ENCODE measurements at regions not wholly inside any gene's neighbourhood (a gene's known extent, or its start where the extent isn't known, plus 50 kb on each side); places are given as distances from the start of the nearest gene placed in this dataset.

GRCh38 chr3:72114773-72115172 is 329.8 kb upstream of the PROK2 start:
- Mint-ChIP-seq H3K36me3 (no peaks in the 10 kb centered on the region), H3K4me1 (no peaks in the 10 kb centered on the region), H3K9me3 (no peaks in the 10 kb centered on the region), H3K4me3 (no peak overlapping the region), H3K27ac (no peak overlapping the region), H3K27me3 (peaks cover 8% of the 10 kb centered on the region)
- H3K9me3 ChIP-seq (ENCODE audit: control insufficient read depth in 2 of 2, low read length in 2 of 2), result no peaks in the 10 kb centered on the region
- no peak overlapping the region for H3K4me3 ChIP-seq (ENCODE audit: low read depth, low read length)
- DNase-seq (no peak), ATAC-seq (ENCODE audit: low read depth in 2 of 2) (no peak)
- H3K4me1 ChIP-seq (ENCODE audit: control insufficient read depth, insufficient read depth, low read length, poor library complexity, severe bottlenecking), result no peaks in the 10 kb centered on the region
- H3K27ac ChIP-seq (ENCODE audit: insufficient read depth, low read length, poor library complexity, severe bottlenecking), result no peak overlapping the region
- no peaks in the 10 kb centered on the region for H3K27me3 ChIP-seq (ENCODE audit: control insufficient read depth, insufficient read depth, low read length)
- no peaks in the 10 kb centered on the region for H3K36me3 ChIP-seq (ENCODE audit: control insufficient read depth, insufficient read depth, low read length)

GRCh38 chr3:72113964-72114363 is 329.0 kb upstream of the PROK2 start:
- no peaks in the 10 kb centered on the region for H3K4me1 Mint-ChIP-seq
- H3K4me3 ChIP-seq (ENCODE audit: low read depth, low read length), result no peak overlapping the region
- no peaks in the 10 kb centered on the region for H3K27me3 ChIP-seq (ENCODE audit: control insufficient read depth, insufficient read depth, low read length)
- ATAC-seq (ENCODE audit: low read depth in 2 of 2) (no peak), DNase-seq (no peak)
- H3K27ac ChIP-seq (ENCODE audit: insufficient read depth, low read length, poor library complexity, severe bottlenecking), result no peak overlapping the region
- H3K9me3 Mint-ChIP-seq, result no peaks in the 10 kb centered on the region
- H3K36me3 Mint-ChIP-seq, result no peaks in the 10 kb centered on the region
- H3K27ac Mint-ChIP-seq, result no peak overlapping the region
- peaks cover 8% of the 10 kb centered on the region for H3K27me3 Mint-ChIP-seq
- H3K9me3 ChIP-seq (ENCODE audit: control insufficient read depth in 2 of 2, low read length in 2 of 2), result no peaks in the 10 kb centered on the region
- no peaks in the 10 kb centered on the region for H3K36me3 ChIP-seq (ENCODE audit: control insufficient read depth, insufficient read depth, low read length)
- peak overlapping the region in 1 of 4 donors; percentile 21 for H3K4me3 Mint-ChIP-seq
- H3K4me1 ChIP-seq (ENCODE audit: control insufficient read depth, insufficient read depth, low read length, poor library complexity, severe bottlenecking), result no peaks in the 10 kb centered on the region

GRCh38 chr3:72113564-72113963 is 328.6 kb upstream of the PROK2 start:
- ATAC-seq (ENCODE audit: low read depth in 2 of 2), result no peak
- H3K9me3 ChIP-seq (ENCODE audit: control insufficient read depth in 2 of 2, low read length in 2 of 2), result no peaks in the 10 kb centered on the region
- no peaks in the 10 kb centered on the region for H3K27me3 ChIP-seq (ENCODE audit: control insufficient read depth, insufficient read depth, low read length)
- no peak for DNase-seq
- H3K27me3 Mint-ChIP-seq, result peaks cover 8% of the 10 kb centered on the region
- no peaks in the 10 kb centered on the region for H3K9me3 Mint-ChIP-seq
- no peak overlapping the region for H3K4me3 ChIP-seq (ENCODE audit: low read depth, low read length)
- H3K4me1 Mint-ChIP-seq, result no peaks in the 10 kb centered on the region
- H3K4me3 Mint-ChIP-seq, result no peak overlapping the region
- H3K36me3 ChIP-seq (ENCODE audit: control insufficient read depth, insufficient read depth, low read length), result no peaks in the 10 kb centered on the region
- no peaks in the 10 kb centered on the region for H3K36me3 Mint-ChIP-seq
- H3K27ac ChIP-seq (ENCODE audit: insufficient read depth, low read length, poor library complexity, severe bottlenecking), result no peak overlapping the region
- H3K27ac Mint-ChIP-seq, result no peak overlapping the region
- H3K4me1 ChIP-seq (ENCODE audit: control insufficient read depth, insufficient read depth, low read length, poor library complexity, severe bottlenecking), result no peaks in the 10 kb centered on the region

- no peaks in the 10 kb centered on the region for H3K27me3 ChIP-seq (ENCODE audit: control insufficient read depth, insufficient read depth, low read length)
- ATAC-seq (ENCODE audit: low read depth in 2 of 2) (no peak), DNase-seq (no peak)
- no peak overlapping the region for H3K4me3 Mint-ChIP-seq
- H3K4me3 ChIP-seq (ENCODE audit: low read depth, low read length), result no peak overlapping the region
- peaks cover 8% of the 10 kb centered on the region for H3K27me3 Mint-ChIP-seq
- H3K27ac ChIP-seq (ENCODE audit: insufficient read depth, low read length, poor library complexity, severe bottlenecking), result no peak overlapping the region
- H3K27ac Mint-ChIP-seq, result no peak overlapping the region
- no peaks in the 10 kb centered on the region for H3K9me3 ChIP-seq (ENCODE audit: control insufficient read depth in 2 of 2, low read length in 2 of 2)
- no peaks in the 10 kb centered on the region for H3K4me1 Mint-ChIP-seq
- no peaks in the 10 kb centered on the region for H3K36me3 Mint-ChIP-seq
- no peaks in the 10 kb centered on the region for H3K4me1 ChIP-seq (ENCODE audit: control insufficient read depth, insufficient read depth, low read length, poor library complexity, severe bottlenecking)
- H3K36me3 ChIP-seq (ENCODE audit: control insufficient read depth, insufficient read depth, low read length), result no peaks in the 10 kb centered on the region
- H3K9me3 Mint-ChIP-seq, result no peaks in the 10 kb centered on the region
These were observed 327.5 kb upstream of the PROK2 start for GRCh38 chr3:72112435-72112834.

GRCh38 chr3:72111265-72112205 is 326.6 kb upstream of the PROK2 start:
- Mint-ChIP-seq H3K27ac (no peak overlapping the region), H3K36me3 (no peaks in the 10 kb centered on the region), H3K27me3 (peaks cover 8% of the 10 kb centered on the region), H3K9me3 (no peaks in the 10 kb centered on the region), H3K4me3 (no peak overlapping the region), H3K4me1 (no peaks in the 10 kb centered on the region)
- DNase-seq, result no peak
- Histone ChIP-seq H3K27me3 (ENCODE audit: control insufficient read depth, insufficient read depth, low read length) (no peaks in the 10 kb centered on the region), H3K27ac (ENCODE audit: insufficient read depth, low read length, poor library complexity, severe bottlenecking) (no peak overlapping the region), H3K4me1 (ENCODE audit: control insufficient read depth, insufficient read depth, low read length, poor library complexity, severe bottlenecking) (no peaks in the 10 kb centered on the region), H3K9me3 (ENCODE audit: control insufficient read depth in 2 of 2, low read length in 2 of 2) (no peaks in the 10 kb centered on the region), H3K4me3 (ENCODE audit: low read depth, low read length) (no peak overlapping the region), H3K36me3 (ENCODE audit: control insufficient read depth, insufficient read depth, low read length) (no peaks in the 10 kb centered on the region)
- no peak for ATAC-seq (ENCODE audit: low read depth in 2 of 2)

DNA sequence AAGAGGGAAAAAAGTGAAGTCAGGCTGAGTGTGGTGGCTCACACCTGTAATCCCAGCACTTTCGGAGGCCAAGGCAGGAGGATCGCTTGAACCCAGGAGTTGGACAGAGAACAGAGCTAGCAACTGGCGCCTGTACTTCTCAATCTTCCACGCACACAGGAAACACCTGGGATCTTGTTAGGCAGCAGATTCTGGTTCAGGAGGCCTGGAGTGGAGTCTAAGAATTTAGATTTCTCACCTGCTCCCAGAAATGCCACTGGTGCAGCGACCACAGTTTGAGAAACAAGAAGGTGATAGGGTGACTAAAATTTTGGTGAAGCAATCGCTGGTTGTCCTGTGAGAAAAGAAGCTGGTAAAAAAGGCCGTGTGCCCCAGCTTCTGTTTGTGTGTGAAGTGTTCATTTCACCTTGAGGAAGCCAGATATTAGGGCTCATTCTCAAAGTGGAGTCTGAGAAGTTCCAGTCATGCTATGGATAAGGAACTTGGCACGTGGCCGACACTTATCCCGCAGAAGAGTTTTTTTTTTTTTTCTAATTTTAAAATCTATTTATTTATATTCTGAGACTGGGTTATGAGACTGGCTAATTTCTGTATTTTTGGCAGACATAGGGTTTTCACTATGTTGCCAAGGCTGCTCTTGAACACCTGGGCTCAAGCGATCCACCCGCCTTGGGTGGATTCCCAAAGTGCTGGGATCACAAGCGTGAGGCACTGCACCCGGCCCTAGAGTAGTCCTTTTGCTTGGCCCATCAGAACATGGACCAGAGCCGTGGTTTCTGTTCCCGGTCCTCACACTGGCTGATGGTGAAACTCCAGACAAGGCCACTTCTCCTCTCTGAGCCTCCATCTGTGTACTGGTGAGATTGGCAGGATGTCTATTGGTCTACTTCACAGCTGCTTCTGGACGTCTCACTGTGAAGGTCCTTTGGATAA is 324.6 kb upstream of the PROK2 start:
- H3K9me3 Mint-ChIP-seq, result no peaks in the 10 kb centered on the region
- no peaks in the 10 kb centered on the region for H3K36me3 ChIP-seq (ENCODE audit: control insufficient read depth, insufficient read depth, low read length)
- no peaks in the 10 kb centered on the region for H3K27me3 ChIP-seq (ENCODE audit: control insufficient read depth, insufficient read depth, low read length)
- no peaks in the 10 kb centered on the region for H3K4me1 Mint-ChIP-seq
- H3K9me3 ChIP-seq (ENCODE audit: control insufficient read depth in 2 of 2, low read length in 2 of 2), result no peaks in the 10 kb centered on the region
- H3K4me3 ChIP-seq (ENCODE audit: low read depth, low read length), result no peak overlapping the region
- H3K4me3 Mint-ChIP-seq, result no peak overlapping the region
- ATAC-seq (ENCODE audit: low read depth in 2 of 2), result peak in 1 of 2 donors; percentile 12
- H3K27ac ChIP-seq (ENCODE audit: insufficient read depth, low read length, poor library complexity, severe bottlenecking), result no peak overlapping the region
- no peaks in the 10 kb centered on the region for H3K36me3 Mint-ChIP-seq
- H3K4me1 ChIP-seq (ENCODE audit: control insufficient read depth, insufficient read depth, low read length, poor library complexity, severe bottlenecking), result no peaks in the 10 kb centered on the region
- peaks cover 8% of the 10 kb centered on the region for H3K27me3 Mint-ChIP-seq
- DNase-seq, result no peak
- no peak overlapping the region for H3K27ac Mint-ChIP-seq

DNA sequence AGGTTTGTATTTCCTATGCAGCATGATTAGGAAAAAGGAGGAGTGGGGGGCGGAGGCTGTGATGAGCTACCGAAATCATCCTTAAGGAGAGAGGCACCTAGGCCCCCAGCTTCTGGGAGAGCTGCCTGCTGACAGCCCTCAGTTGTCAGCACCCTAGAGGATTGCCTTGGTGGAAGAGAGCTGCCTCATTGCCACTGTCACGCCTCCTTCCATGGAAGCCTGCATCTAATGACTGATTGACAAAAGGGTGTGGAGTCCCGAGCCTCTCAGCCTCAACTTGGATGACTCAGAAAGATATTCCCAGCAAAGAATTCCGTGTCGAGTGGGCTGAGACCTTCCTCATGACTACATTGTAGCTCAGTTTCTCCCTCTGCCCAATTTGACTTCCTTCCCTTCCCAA is 320.4 kb upstream of the PROK2 start:
- DNase-seq (no peak), ATAC-seq (ENCODE audit: low read depth in 2 of 2) (no peak)
- Histone ChIP-seq H3K4me1 (ENCODE audit: control insufficient read depth, insufficient read depth, low read length, poor library complexity, severe bottlenecking) (peaks cover 10% of the 10 kb centered on the region), H3K36me3 (ENCODE audit: control insufficient read depth, insufficient read depth, low read length) (no peaks in the 10 kb centered on the region), H3K9me3 (ENCODE audit: control insufficient read depth in 2 of 2, low read length in 2 of 2) (no peaks in the 10 kb centered on the region), H3K4me3 (ENCODE audit: low read depth, low read length) (no peak overlapping the region), H3K27me3 (ENCODE audit: control insufficient read depth, insufficient read depth, low read length) (no peaks in the 10 kb centered on the region), H3K27ac (ENCODE audit: insufficient read depth, low read length, poor library complexity, severe bottlenecking) (no peak overlapping the region)
- Mint-ChIP-seq H3K4me1 (peaks cover 12 to 18% (median 14%) of the 10 kb centered on the region in 4 donors), H3K36me3 (no peaks in the 10 kb centered on the region), H3K4me3 (no peak overlapping the region), H3K27me3 (peaks cover 5% of the 10 kb centered on the region), H3K27ac (no peak overlapping the region), H3K9me3 (no peaks in the 10 kb centered on the region)
